HAP-1 (cell line): ENCODE measurements at regions not wholly inside any gene's neighbourhood (a gene's known extent, or its start where the extent isn't known, plus 50 kb on each side); places are given as distances from the start of the nearest gene placed in this dataset.
"Not testable (repeated sequence)": the region's sequence is repeated elsewhere in the genome, so short reads cannot be mapped to it uniquely, and the experiment has no call there.

ENCODE experiments used
- DNase-seq, 2 experiments: peaks; one replicate each; pipeline ENCODE4 v3.0.0-alpha.2; 2016 to 2020; ENCODE audit warnings: low spot score in 2 of 2
- H3K27me3 ChIP-seq: fragments of 250-450 bp; sonication (Bioruptor Pico); 2 replicates; pipeline ENCODE4 v1.5.1; 2020; ENCODE audit warnings: low read depth, mild to moderate bottlenecking, moderate library complexity
- H3K36me3 ChIP-seq: fragments of 250-450 bp; sonication (Bioruptor Pico); replicated peaks from 2 replicates; pipeline ENCODE4 v1.5.1; 2020; ENCODE audit warnings: mild to moderate bottlenecking
- H3K4me1 ChIP-seq: fragments of 250-450 bp; sonication (Bioruptor Pico); 2 replicates; pipeline ENCODE4 v1.5.1; 2020; ENCODE audit warnings: mild to moderate bottlenecking
- H3K4me3 ChIP-seq: fragments of 250-450 bp; sonication (Bioruptor Pico); 2 replicates; pipeline ENCODE4 v1.5.1; 2020; ENCODE audit warnings: mild to moderate bottlenecking, moderate library complexity
- H3K9me3 ChIP-seq: fragments of 250-450 bp; sonication (Bioruptor Pico); 2 replicates; pipeline ENCODE4 v1.5.1; 2020; ENCODE audit warnings: mild to moderate bottlenecking, moderate library complexity
- in situ Hi-C: fragments of 300-500 bp; cut with MboI; formaldehyde crosslinking; loops from 3 replicates; pipeline ENCODE4 v1.14.3; 2020; ENCODE audit warnings: low sequenced_read_pairs, inconsistent platforms, mixed read lengths

- H3K9me3 ChIP-seq, result no peaks in the 10 kb centered on the region
- H3K4me3 ChIP-seq, result no peak overlapping the region
- in situ Hi-C loops, result no loop called here
- H3K27me3 ChIP-seq, result 0 out of 2 replicates have a peak, but pooled peaks cover 2% of the 10 kb centered on the region
- DNase-seq, result no peak
- H3K36me3 ChIP-seq, result no peaks in the 10 kb centered on the region
- H3K4me1 ChIP-seq, result no peaks in the 10 kb centered on the region
Observed at GRCh38 chr1:229928767-229929166, 138.3 kb upstream of the GALNT2 start.

GRCh38 chr1:229931751-229932150 is 135.3 kb upstream of the GALNT2 start:
- H3K9me3 ChIP-seq, in situ Hi-C loops: not testable (repeated sequence)

GRCh38 chr1:229935157-229935556 is 131.9 kb upstream of the GALNT2 start:
- H3K27me3 ChIP-seq, H3K4me3 ChIP-seq, H3K36me3 ChIP-seq, DNase-seq, in situ Hi-C loops, H3K4me1 ChIP-seq, H3K9me3 ChIP-seq: not testable (repeated sequence)

More at GRCh38 chr1:229931751-229932150, 135.3 kb upstream of the GALNT2 start:
- DNase-seq, H3K4me3 ChIP-seq, H3K4me1 ChIP-seq, H3K36me3 ChIP-seq, H3K27me3 ChIP-seq: not testable (repeated sequence)

- DNase-seq, result no peak
- no peaks in the 10 kb centered on the region for H3K9me3 ChIP-seq
- in situ Hi-C loops, result no loop called here
- H3K4me1 ChIP-seq, result no peaks in the 10 kb centered on the region
- no peaks in the 10 kb centered on the region for H3K36me3 ChIP-seq
- H3K4me3 ChIP-seq, result no peak overlapping the region
- H3K27me3 ChIP-seq, result peaks cover 3% of the 10 kb centered on the region; the same call in 1 of the 2 replicates
Observed at GRCh38 chr1:229938551-229938950, 128.5 kb upstream of the GALNT2 start.

- Histone ChIP-seq H3K4me3 (no peak overlapping the region), H3K4me1 (no peaks in the 10 kb centered on the region), H3K9me3 (no peaks in the 10 kb centered on the region), H3K27me3 (peaks cover 3% of the 10 kb centered on the region; the same call in 1 of the 2 replicates), H3K36me3 (no peaks in the 10 kb centered on the region)
- no peak for DNase-seq
- in situ Hi-C loops, result no loop called here
Observed at GRCh38 chr1:229940684-229941083, 126.4 kb upstream of the GALNT2 start.

GRCh38 chr1:229941160-229941559 is 125.9 kb upstream of the GALNT2 start:
- H3K9me3 ChIP-seq, result no peaks in the 10 kb centered on the region
- in situ Hi-C loops, result no loop called here
- peaks cover 3% of the 10 kb centered on the region; the same call in 1 of the 2 replicates for H3K27me3 ChIP-seq
- no peak for DNase-seq
- H3K36me3 ChIP-seq, result no peaks in the 10 kb centered on the region
- H3K4me3 ChIP-seq, result no peak overlapping the region
- H3K4me1 ChIP-seq, result no peaks in the 10 kb centered on the region

- H3K9me3 ChIP-seq, result no peaks in the 10 kb centered on the region
- H3K27me3 ChIP-seq, result peaks cover 3% of the 10 kb centered on the region; the same call in 1 of the 2 replicates
- H3K36me3 ChIP-seq, result no peaks in the 10 kb centered on the region
- no peaks in the 10 kb centered on the region for H3K4me1 ChIP-seq
- no peak overlapping the region for H3K4me3 ChIP-seq
- no peak for DNase-seq
- in situ Hi-C loops, result no loop called here
Observed at GRCh38 chr1:229941831-229942230, 125.2 kb upstream of the GALNT2 start.

- Histone ChIP-seq H3K27me3 (peaks cover 3% of the 10 kb centered on the region; the same call in 1 of the 2 replicates), H3K9me3 (no peaks in the 10 kb centered on the region), H3K36me3 (no peaks in the 10 kb centered on the region), H3K4me1 (no peaks in the 10 kb centered on the region), H3K4me3 (no peak overlapping the region)
- DNase-seq, result no peak
- in situ Hi-C loops, result no loop called here
Observed at GRCh38 chr1:229942501-229942900, 124.5 kb upstream of the GALNT2 start.

GRCh38 chr1:229943148-229943714 is 123.8 kb upstream of the GALNT2 start:
- Histone ChIP-seq H3K4me3 (no peak overlapping the region), H3K9me3 (no peaks in the 10 kb centered on the region), H3K4me1 (no peaks in the 10 kb centered on the region), H3K27me3 (peaks cover 3% of the 10 kb centered on the region; the same call in 1 of the 2 replicates), H3K36me3 (no peaks in the 10 kb centered on the region)
- in situ Hi-C loops, result no loop called here
- no peak for DNase-seq

GRCh38 chr1:229943988-229944743 is 122.9 kb upstream of the GALNT2 start:
- DNase-seq, result no peak
- H3K4me1 ChIP-seq, result no peaks in the 10 kb centered on the region
- no peaks in the 10 kb centered on the region for H3K9me3 ChIP-seq
- in situ Hi-C loops, result no loop called here
- no peak overlapping the region for H3K4me3 ChIP-seq
- H3K27me3 ChIP-seq, result peaks cover 3% of the 10 kb centered on the region; the same call in 1 of the 2 replicates
- H3K36me3 ChIP-seq, result no peaks in the 10 kb centered on the region

GRCh38 chr1:229945795-229946194 is 121.2 kb upstream of the GALNT2 start:
- in situ Hi-C loops, result no loop called here
- Histone ChIP-seq H3K9me3 (no peaks in the 10 kb centered on the region), H3K4me1 (no peaks in the 10 kb centered on the region), H3K36me3 (no peaks in the 10 kb centered on the region), H3K4me3 (no peak overlapping the region), H3K27me3 (no peaks in the 10 kb centered on the region; the same call in 1 of the 2 replicates)
- no peak for DNase-seq

- no peaks in the 10 kb centered on the region; the same call in 1 of the 2 replicates for H3K27me3 ChIP-seq
- in situ Hi-C loops, result no loop called here
- H3K9me3 ChIP-seq, result no peaks in the 10 kb centered on the region
- no peaks in the 10 kb centered on the region for H3K36me3 ChIP-seq
- no peak overlapping the region for H3K4me3 ChIP-seq
- no peaks in the 10 kb centered on the region for H3K4me1 ChIP-seq
- DNase-seq, result no peak
Observed at GRCh38 chr1:229947968-229948367, 119.1 kb upstream of the GALNT2 start.

GRCh38 chr1:229948438-229948837 is 118.6 kb upstream of the GALNT2 start:
- no peak for DNase-seq
- Histone ChIP-seq H3K4me3 (no peak overlapping the region), H3K4me1 (no peaks in the 10 kb centered on the region), H3K36me3 (no peaks in the 10 kb centered on the region), H3K27me3 (no peaks in the 10 kb centered on the region; the same call in 1 of the 2 replicates), H3K9me3 (no peaks in the 10 kb centered on the region)
- in situ Hi-C loops, result no loop called here

GRCh38 chr1:229949500-229949899 is 117.5 kb upstream of the GALNT2 start:
- in situ Hi-C loops, result no loop called here
- no peak overlapping the region for H3K4me3 ChIP-seq
- H3K36me3 ChIP-seq, result no peaks in the 10 kb centered on the region
- H3K27me3 ChIP-seq, result no peaks in the 10 kb centered on the region; the same call in 1 of the 2 replicates
- no peak for DNase-seq
- no peaks in the 10 kb centered on the region for H3K9me3 ChIP-seq
- H3K4me1 ChIP-seq, result no peaks in the 10 kb centered on the region
